ENCODE measurements at regions not wholly inside any gene's neighbourhood (a gene's known extent, or its start where the extent isn't known, plus 50 kb on each side); places are given as distances from the start of the nearest gene placed in this dataset.

DNA sequence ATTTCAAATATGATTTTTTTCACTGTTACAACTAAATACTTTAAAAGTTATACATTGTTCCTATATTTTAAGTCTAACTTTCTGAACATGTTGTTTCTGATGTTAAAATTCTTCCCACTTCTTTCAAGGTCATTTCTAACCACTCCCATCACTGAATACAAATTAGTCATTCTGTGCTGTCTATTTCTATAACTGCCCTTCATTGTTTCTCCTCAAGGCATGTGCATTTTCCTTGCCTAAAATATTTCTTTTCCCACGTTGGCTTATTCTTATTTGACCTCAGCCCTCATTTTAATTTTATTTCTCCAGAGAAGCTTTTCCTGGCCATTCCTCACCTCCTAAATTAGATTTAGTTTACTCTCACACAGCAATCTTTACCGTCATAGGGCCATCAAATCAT, 198.9 kb upstream of the GULP1 start:
- no peak for TF ChIP-seq CTCF (conservative IDR thresholded peaks at IDR 0.05; ENCODE audit: low read depth in 2 of 2)
- no peak for TF ChIP-seq EZH2 (IDR thresholded peaks at IDR 0.05; ENCODE audit: low read depth, unreplicated experiment)
- TF ChIP-seq POLR2AphosphoS5 (IDR thresholded peaks at IDR 0.05; ENCODE audit: low read depth): no peak
- TF ChIP-seq, protein P1, sequence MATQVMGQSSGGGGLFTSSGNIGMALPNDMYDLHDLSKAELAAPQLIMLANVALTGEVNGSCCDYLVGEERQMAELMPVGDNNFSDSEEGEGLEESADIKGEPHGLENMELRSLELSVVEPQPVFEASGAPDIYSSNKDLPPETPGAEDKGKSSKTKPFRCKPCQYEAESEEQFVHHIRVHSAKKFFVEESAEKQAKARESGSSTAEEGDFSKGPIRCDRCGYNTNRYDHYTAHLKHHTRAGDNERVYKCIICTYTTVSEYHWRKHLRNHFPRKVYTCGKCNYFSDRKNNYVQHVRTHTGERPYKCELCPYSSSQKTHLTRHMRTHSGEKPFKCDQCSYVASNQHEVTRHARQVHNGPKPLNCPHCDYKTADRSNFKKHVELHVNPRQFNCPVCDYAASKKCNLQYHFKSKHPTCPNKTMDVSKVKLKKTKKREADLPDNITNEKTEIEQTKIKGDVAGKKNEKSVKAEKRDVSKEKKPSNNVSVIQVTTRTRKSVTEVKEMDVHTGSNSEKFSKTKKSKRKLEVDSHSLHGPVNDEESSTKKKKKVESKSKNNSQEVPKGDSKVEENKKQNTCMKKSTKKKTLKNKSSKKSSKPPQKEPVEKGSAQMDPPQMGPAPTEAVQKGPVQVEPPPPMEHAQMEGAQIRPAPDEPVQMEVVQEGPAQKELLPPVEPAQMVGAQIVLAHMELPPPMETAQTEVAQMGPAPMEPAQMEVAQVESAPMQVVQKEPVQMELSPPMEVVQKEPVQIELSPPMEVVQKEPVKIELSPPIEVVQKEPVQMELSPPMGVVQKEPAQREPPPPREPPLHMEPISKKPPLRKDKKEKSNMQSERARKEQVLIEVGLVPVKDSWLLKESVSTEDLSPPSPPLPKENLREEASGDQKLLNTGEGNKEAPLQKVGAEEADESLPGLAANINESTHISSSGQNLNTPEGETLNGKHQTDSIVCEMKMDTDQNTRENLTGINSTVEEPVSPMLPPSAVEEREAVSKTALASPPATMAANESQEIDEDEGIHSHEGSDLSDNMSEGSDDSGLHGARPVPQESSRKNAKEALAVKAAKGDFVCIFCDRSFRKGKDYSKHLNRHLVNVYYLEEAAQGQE (IDR thresholded peaks at IDR 0.05; ENCODE audit: unreplicated experiment): no peak
- TF ChIP-seq ETS1 (IDR thresholded peaks at IDR 0.05): no peak
- no peak for TF ChIP-seq STAT1 (IDR thresholded peaks at IDR 0.05; ENCODE audit: unreplicated experiment)
- TF ChIP-seq JUNB (IDR thresholded peaks at IDR 0.05; ENCODE audit: unreplicated experiment): no peak
- TF ChIP-seq EZH2phosphoT487 (IDR thresholded peaks at IDR 0.05; ENCODE audit: unreplicated experiment): no peak
- TF ChIP-seq CREB1 (CRISPR knock-in tag; IDR thresholded peaks at IDR 0.05; ENCODE audit: low read depth): no peak
- TF ChIP-seq NANOG (IDR thresholded peaks at IDR 0.05; ENCODE audit: borderline replicate concordance): no peak
